ENCODE measurements at regions not wholly inside any gene's neighbourhood (a gene's known extent, or its start where the extent isn't known, plus 50 kb on each side); places are given as distances from the start of the nearest gene placed in this dataset.
"Not testable (repeated sequence)": the region's sequence is repeated elsewhere in the genome, so short reads cannot be mapped to it uniquely, and the experiment has no call there.

DNA sequence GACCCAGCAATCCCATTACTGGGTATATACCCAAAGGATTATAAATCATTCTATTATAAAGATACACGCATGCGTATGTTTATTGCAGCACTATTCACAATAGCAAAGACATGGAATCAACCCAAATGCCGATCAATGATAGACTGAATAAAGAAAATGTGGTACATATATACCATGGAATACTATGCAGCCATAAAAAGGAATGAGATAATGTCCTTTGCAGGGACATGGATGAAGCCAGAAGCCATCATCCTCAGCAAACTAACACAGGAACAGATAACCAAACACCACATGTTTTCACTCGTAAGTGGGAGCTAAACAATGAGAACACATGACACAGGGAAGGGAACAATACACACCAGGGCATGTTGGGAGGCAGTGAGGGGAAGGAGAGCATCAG, 245.7 kb downstream of the DEPDC1B start:
- H3K4me3 ChIP-seq (ENCODE audit: low read depth in 1 of 2, low read length in 2 of 2); H3K27ac ChIP-seq (ENCODE audit: low read depth in 2 of 2, low read length in 1 of 2); H3K4me1 ChIP-seq (ENCODE audit: control insufficient read depth in 2 of 2, insufficient read depth in 2 of 2, low read length in 1 of 2); H3K36me3 ChIP-seq (ENCODE audit: control insufficient read depth in 2 of 2, insufficient read depth in 2 of 2, low read length in 1 of 2); H3K27me3 ChIP-seq (ENCODE audit: control insufficient read depth in 1 of 2, insufficient read depth in 2 of 2, low read length in 2 of 2); H3K9me3 ChIP-seq (ENCODE audit: control insufficient read depth in 2 of 2, insufficient read depth in 1 of 2, low read depth in 1 of 2, low read length in 1 of 2): not testable (repeated sequence)
- WGBS, 2 donors: 93 to 95% methylated on average over 4 of the region's 4 CpGs

DNA sequence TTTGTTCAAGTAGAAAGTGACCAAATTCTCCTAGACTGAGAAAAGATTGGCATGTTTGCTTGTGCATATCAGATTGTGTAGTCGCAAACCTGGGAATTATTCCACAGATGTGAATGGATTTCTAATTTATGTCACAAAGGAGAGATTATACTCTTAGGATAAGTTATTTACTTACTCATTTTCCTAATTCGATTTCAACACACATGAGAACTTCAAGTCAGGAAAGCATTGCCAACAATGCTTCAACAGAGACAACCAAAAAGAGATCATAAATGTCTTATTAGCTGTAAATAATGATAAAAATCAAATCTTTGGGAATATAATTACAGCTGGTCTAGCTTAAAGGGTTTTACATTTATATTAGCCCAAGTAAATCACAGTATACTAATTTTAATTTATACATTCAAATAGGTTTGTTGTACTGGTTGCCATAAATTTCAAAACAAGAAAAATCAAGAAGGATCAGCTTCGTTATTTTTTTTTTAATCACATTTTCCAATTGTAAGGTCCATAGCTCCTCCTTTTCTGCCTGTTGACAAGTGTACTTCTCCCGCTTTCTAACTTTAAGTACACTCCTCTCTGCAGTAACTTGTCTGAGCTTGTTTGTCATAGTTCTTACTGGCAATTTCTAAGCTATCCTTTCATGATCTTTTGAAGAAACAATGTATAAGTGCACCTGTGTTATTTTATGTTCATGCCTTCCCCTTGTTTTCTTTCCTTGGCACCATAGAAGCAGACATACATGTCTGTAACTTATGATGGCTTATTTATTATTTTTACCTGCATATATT, 246.6 kb downstream of the DEPDC1B start:
- no peaks in the 10 kb centered on the region for H3K9me3 ChIP-seq (ENCODE audit: control insufficient read depth in 2 of 2, insufficient read depth in 1 of 2, low read depth in 1 of 2, low read length in 1 of 2)
- H3K4me1 ChIP-seq (ENCODE audit: control insufficient read depth in 2 of 2, insufficient read depth in 2 of 2, low read length in 1 of 2): no peaks in the 10 kb centered on the region
- no peak overlapping the region for H3K27ac ChIP-seq (ENCODE audit: low read depth in 2 of 2, low read length in 1 of 2)
- H3K27me3 ChIP-seq (ENCODE audit: control insufficient read depth in 1 of 2, insufficient read depth in 2 of 2, low read length in 2 of 2): no peaks in the 10 kb centered on the region
- 46 to 53% methylated on average over 4 of the region's 4 CpGs for WGBS, 2 donors
- H3K4me3 ChIP-seq (ENCODE audit: low read depth in 1 of 2, low read length in 2 of 2): no peak overlapping the region
- no peaks in the 10 kb centered on the region for H3K36me3 ChIP-seq (ENCODE audit: control insufficient read depth in 2 of 2, insufficient read depth in 2 of 2, low read length in 1 of 2)

DNA sequence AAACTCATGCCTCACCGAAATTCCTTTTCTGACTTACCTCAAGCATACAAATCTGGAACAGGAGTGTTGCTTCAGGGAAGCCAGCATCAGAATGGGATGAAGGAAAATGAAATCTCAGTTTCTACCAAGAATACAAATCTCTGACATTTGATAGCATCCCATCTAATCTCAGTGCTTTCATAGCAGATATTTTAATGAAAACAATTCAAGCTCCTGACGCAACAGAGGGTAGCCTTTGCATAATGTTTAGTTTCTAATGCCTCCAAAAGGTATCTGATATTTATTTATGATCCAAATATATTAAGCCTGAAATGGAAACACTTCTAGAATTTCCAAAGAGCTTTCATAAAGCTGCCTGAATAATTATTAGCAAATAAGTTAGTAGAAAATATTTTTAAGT, 251.4 kb downstream of the DEPDC1B start:
- WGBS, 2 donors: 76 to 78% methylated on average over 2 of the region's 2 CpGs
- H3K4me3 ChIP-seq (ENCODE audit: low read depth in 1 of 2, low read length in 2 of 2): no peak overlapping the region
- H3K27ac ChIP-seq (ENCODE audit: low read depth in 2 of 2, low read length in 1 of 2): no peak overlapping the region
- no peaks in the 10 kb centered on the region for H3K27me3 ChIP-seq (ENCODE audit: control insufficient read depth in 1 of 2, insufficient read depth in 2 of 2, low read length in 2 of 2)
- H3K36me3 ChIP-seq (ENCODE audit: control insufficient read depth in 2 of 2, insufficient read depth in 2 of 2, low read length in 1 of 2): no peaks in the 10 kb centered on the region
- H3K9me3 ChIP-seq (ENCODE audit: control insufficient read depth in 2 of 2, insufficient read depth in 1 of 2, low read depth in 1 of 2, low read length in 1 of 2): no peaks in the 10 kb centered on the region
- H3K4me1 ChIP-seq (ENCODE audit: control insufficient read depth in 2 of 2, insufficient read depth in 2 of 2, low read length in 1 of 2): no peaks in the 10 kb centered on the region

DNA sequence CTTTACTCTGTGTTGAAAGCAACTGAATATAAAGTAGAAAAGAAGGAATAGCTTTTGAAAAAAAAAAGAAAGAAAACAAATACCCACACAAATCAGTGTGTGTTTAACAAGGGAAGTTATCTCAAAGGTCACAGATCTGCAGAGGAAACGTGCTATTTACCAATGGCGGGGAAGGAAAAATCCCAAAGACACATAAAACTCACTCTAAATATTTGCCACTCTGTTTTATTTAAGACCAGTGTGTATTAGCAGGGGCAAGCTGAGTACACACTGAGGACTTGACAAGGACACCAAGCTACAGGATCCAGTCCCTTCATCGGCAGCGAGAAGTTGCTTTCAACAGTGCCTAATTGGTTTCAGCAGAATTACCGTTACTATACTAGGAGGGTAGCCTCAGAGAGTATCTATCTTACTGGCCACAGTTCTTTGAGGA, 252.5 kb downstream of the DEPDC1B start:
- Histone ChIP-seq H3K9me3 (ENCODE audit: control insufficient read depth in 2 of 2, insufficient read depth in 1 of 2, low read depth in 1 of 2, low read length in 1 of 2) (no peaks in the 10 kb centered on the region), H3K4me1 (ENCODE audit: control insufficient read depth in 2 of 2, insufficient read depth in 2 of 2, low read length in 1 of 2) (no peaks in the 10 kb centered on the region), H3K36me3 (ENCODE audit: control insufficient read depth in 2 of 2, insufficient read depth in 2 of 2, low read length in 1 of 2) (no peaks in the 10 kb centered on the region), H3K4me3 (ENCODE audit: low read depth in 1 of 2, low read length in 2 of 2) (no peak overlapping the region), H3K27me3 (ENCODE audit: control insufficient read depth in 1 of 2, insufficient read depth in 2 of 2, low read length in 2 of 2) (no peaks in the 10 kb centered on the region), H3K27ac (ENCODE audit: low read depth in 2 of 2, low read length in 1 of 2) (no peak overlapping the region)
- 72 to 87% methylated on average over 5 of the region's 5 CpGs for WGBS, 2 donors

DNA sequence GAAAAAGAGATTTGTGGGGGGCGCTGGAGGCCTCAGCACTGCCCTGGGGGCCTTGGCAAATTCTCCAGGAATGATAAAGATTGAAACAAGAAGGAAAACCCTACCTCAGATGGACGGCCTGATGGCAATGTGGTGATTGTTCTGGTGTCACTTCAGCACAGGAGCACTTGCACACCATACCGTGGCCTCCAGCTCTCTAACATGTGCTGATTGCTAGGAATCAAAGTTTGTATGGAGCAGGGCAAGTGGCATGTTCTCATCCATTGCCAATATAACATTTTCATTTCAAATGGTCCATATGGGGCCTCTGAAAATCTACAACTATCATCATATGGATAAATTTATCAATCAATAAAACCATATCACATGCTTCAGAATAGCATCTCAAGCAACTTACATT, 253.0 kb downstream of the DEPDC1B start:
- Histone ChIP-seq H3K4me3 (ENCODE audit: low read depth in 1 of 2, low read length in 2 of 2) (no peak overlapping the region), H3K27ac (ENCODE audit: low read depth in 2 of 2, low read length in 1 of 2) (no peak overlapping the region), H3K9me3 (ENCODE audit: control insufficient read depth in 2 of 2, insufficient read depth in 1 of 2, low read depth in 1 of 2, low read length in 1 of 2) (no peaks in the 10 kb centered on the region), H3K4me1 (ENCODE audit: control insufficient read depth in 2 of 2, insufficient read depth in 2 of 2, low read length in 1 of 2) (no peaks in the 10 kb centered on the region), H3K36me3 (ENCODE audit: control insufficient read depth in 2 of 2, insufficient read depth in 2 of 2, low read length in 1 of 2) (no peaks in the 10 kb centered on the region), H3K27me3 (ENCODE audit: control insufficient read depth in 1 of 2, insufficient read depth in 2 of 2, low read length in 2 of 2) (no peaks in the 10 kb centered on the region)
- 61 to 75% methylated on average over 3 of the region's 3 CpGs for WGBS, 2 donors

DNA sequence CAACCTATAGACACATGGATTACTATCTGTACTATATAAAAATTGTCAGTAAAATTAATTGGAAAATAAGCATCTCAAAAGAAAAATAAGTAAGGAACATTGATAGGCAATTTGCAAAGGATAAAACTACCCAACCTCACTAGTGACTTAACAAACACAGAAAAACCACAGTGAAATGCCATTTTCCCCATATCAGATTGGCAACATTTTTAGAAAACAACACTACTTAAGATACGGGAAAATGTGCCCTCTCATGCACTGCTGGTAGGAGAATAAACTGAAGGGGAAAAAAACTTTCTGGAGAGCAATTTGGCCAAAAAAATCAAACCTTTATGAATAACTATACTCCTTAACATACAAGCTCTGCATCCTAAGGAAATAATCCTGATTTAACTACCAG, 254.0 kb downstream of the DEPDC1B start:
- Histone ChIP-seq H3K27me3 (ENCODE audit: control insufficient read depth in 1 of 2, insufficient read depth in 2 of 2, low read length in 2 of 2) (no peaks in the 10 kb centered on the region), H3K36me3 (ENCODE audit: control insufficient read depth in 2 of 2, insufficient read depth in 2 of 2, low read length in 1 of 2) (no peaks in the 10 kb centered on the region)
- 73 to 75% methylated on average over 1 of the region's 1 CpG for WGBS, 2 donors

DNA sequence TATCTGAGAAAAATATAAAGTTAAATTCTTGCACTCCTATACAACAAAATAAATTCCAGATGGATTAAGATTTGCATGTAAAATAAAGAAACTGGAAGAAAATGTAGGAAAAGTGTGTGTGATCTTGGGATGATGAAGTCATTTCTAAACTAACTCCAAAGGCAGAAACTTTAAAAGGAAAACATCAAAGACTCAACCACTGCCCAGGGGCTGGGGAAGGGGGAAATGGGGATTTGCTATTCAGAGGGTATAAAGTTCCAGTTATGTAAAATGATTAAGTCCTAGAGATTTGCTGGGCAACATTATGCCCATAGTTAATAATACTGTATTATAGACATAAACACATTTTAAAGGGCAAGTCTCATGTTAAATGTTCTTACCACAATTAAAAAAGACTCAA, 254.5 kb downstream of the DEPDC1B start:
- no peaks in the 10 kb centered on the region for H3K36me3 ChIP-seq (ENCODE audit: control insufficient read depth in 2 of 2, insufficient read depth in 2 of 2, low read length in 1 of 2)
- no peaks in the 10 kb centered on the region for H3K27me3 ChIP-seq (ENCODE audit: control insufficient read depth in 1 of 2, insufficient read depth in 2 of 2, low read length in 2 of 2)
- no peak overlapping the region for H3K4me3 ChIP-seq (ENCODE audit: low read depth in 1 of 2, low read length in 2 of 2)
- no peaks in the 10 kb centered on the region for H3K9me3 ChIP-seq (ENCODE audit: control insufficient read depth in 2 of 2, insufficient read depth in 1 of 2, low read depth in 1 of 2, low read length in 1 of 2)
- no peak overlapping the region for H3K27ac ChIP-seq (ENCODE audit: low read depth in 2 of 2, low read length in 1 of 2)
- no peaks in the 10 kb centered on the region for H3K4me1 ChIP-seq (ENCODE audit: control insufficient read depth in 2 of 2, insufficient read depth in 2 of 2, low read length in 1 of 2)

More for the DNA sequence above, 254.0 kb downstream of the DEPDC1B start:
- Histone ChIP-seq H3K9me3 (ENCODE audit: control insufficient read depth in 2 of 2, insufficient read depth in 1 of 2, low read depth in 1 of 2, low read length in 1 of 2) (no peaks in the 10 kb centered on the region), H3K27ac (ENCODE audit: low read depth in 2 of 2, low read length in 1 of 2) (no peak overlapping the region), H3K4me3 (ENCODE audit: low read depth in 1 of 2, low read length in 2 of 2) (no peak overlapping the region), H3K4me1 (ENCODE audit: control insufficient read depth in 2 of 2, insufficient read depth in 2 of 2, low read length in 1 of 2) (no peaks in the 10 kb centered on the region)

DNA sequence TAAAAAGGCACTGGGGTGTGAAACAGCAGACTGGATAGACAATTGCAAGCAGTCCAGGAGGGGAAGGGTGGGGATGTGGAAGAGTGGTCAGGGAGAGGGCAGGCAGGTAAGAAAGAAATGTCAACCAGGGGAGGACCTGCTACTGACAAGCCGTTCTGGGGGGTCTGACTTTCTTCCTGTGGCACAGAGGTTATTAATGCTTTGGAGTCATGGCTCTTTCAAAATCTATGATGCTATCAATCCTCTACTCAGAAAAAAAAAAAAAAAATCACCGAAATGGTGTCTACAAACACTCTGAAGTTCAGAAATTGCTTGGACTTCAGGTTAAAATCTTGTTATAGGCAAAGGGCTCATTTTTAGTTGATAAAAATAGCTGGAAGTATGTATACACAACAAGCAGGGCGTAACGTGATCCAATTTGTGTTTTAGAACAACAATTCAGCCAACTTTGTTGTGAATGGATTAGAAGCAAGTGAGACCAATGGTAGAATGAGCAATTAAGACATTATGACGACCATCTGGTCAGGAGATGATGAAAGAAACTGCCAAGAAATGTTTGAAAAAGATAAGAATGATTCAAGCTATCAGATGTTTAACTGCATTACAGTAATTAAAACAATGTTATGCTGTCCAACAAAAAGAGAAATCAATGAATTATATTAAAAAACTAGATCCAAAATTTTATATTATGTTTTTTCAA, 255.2 kb downstream of the DEPDC1B start:
- 68 to 70% methylated on average over 5 of the region's 5 CpGs for WGBS, 2 donors
- Histone ChIP-seq H3K4me1 (ENCODE audit: control insufficient read depth in 2 of 2, insufficient read depth in 2 of 2, low read length in 1 of 2) (no peaks in the 10 kb centered on the region), H3K27ac (ENCODE audit: low read depth in 2 of 2, low read length in 1 of 2) (no peak overlapping the region), H3K36me3 (ENCODE audit: control insufficient read depth in 2 of 2, insufficient read depth in 2 of 2, low read length in 1 of 2) (no peaks in the 10 kb centered on the region), H3K9me3 (ENCODE audit: control insufficient read depth in 2 of 2, insufficient read depth in 1 of 2, low read depth in 1 of 2, low read length in 1 of 2) (no peaks in the 10 kb centered on the region), H3K27me3 (ENCODE audit: control insufficient read depth in 1 of 2, insufficient read depth in 2 of 2, low read length in 2 of 2) (no peaks in the 10 kb centered on the region), H3K4me3 (ENCODE audit: low read depth in 1 of 2, low read length in 2 of 2) (no peak overlapping the region)

DNA sequence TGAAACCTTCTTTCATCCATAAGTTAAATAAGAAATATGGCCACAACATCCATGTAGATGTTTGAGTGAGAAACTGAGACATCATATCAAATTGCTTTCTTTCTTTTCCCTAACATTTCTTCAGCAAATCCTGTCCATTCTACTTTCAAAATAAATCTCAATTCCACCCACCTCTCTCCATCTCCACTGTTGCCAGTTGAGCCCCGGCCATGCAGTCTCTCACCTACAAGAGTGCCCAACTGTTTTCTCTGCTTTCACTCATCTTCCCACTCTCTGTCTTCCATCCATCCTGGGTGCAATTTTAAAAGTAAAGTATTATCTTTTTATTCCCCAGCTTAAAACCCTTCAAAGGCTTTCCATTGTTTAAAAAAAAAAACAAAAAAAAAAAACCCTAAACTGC, 260.4 kb downstream of the DEPDC1B start:
- Histone ChIP-seq H3K27me3 (ENCODE audit: control insufficient read depth in 1 of 2, insufficient read depth in 2 of 2, low read length in 2 of 2) (no peaks in the 10 kb centered on the region), H3K36me3 (ENCODE audit: control insufficient read depth in 2 of 2, insufficient read depth in 2 of 2, low read length in 1 of 2) (no peaks in the 10 kb centered on the region), H3K4me3 (ENCODE audit: low read depth in 1 of 2, low read length in 2 of 2) (no peak overlapping the region), H3K27ac (ENCODE audit: low read depth in 2 of 2, low read length in 1 of 2) (no peak overlapping the region), H3K9me3 (ENCODE audit: control insufficient read depth in 2 of 2, insufficient read depth in 1 of 2, low read depth in 1 of 2, low read length in 1 of 2) (no peaks in the 10 kb centered on the region), H3K4me1 (ENCODE audit: control insufficient read depth in 2 of 2, insufficient read depth in 2 of 2, low read length in 1 of 2) (no peaks in the 10 kb centered on the region)
- WGBS, 2 donors: 88 to 91% methylated on average over 1 of the region's 1 CpG

DNA sequence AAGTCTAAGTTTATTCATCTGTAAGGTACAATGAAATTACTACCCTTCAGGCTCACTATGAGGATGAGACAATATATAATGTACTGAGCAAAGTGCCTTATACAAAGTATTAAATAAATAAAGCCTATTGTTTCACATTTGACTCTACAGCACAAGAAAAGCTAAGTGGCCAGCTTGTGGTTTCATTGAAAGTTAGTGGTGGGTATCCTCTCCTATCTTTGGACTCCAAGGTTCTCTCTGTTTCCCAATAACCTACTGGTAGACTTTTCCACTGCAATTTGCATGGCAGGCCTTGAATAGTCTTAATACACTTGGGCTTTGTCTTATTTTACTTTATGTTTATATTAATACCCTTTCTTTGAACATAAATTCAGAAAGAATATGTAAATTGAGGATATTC, 262.7 kb downstream of the DEPDC1B start:
- no peaks in the 10 kb centered on the region for H3K9me3 ChIP-seq (ENCODE audit: control insufficient read depth in 2 of 2, insufficient read depth in 1 of 2, low read depth in 1 of 2, low read length in 1 of 2)
- no peaks in the 10 kb centered on the region for H3K36me3 ChIP-seq (ENCODE audit: control insufficient read depth in 2 of 2, insufficient read depth in 2 of 2, low read length in 1 of 2)
- H3K4me1 ChIP-seq (ENCODE audit: control insufficient read depth in 2 of 2, insufficient read depth in 2 of 2, low read length in 1 of 2): no peaks in the 10 kb centered on the region
- no peak overlapping the region for H3K4me3 ChIP-seq (ENCODE audit: low read depth in 1 of 2, low read length in 2 of 2)
- H3K27ac ChIP-seq (ENCODE audit: low read depth in 2 of 2, low read length in 1 of 2): no peak overlapping the region
- no peaks in the 10 kb centered on the region for H3K27me3 ChIP-seq (ENCODE audit: control insufficient read depth in 1 of 2, insufficient read depth in 2 of 2, low read length in 2 of 2)

Data from esophagus (tissue), 2 donors.